H1 (cell line): ENCODE measurements at regions not wholly inside any gene's neighbourhood (a gene's known extent, or its start where the extent isn't known, plus 50 kb on each side); places are given as distances from the start of the nearest gene placed in this dataset.
"Not testable (repeated sequence)": the region's sequence is repeated elsewhere in the genome, so short reads cannot be mapped to it uniquely, and the experiment has no call there.

Experiments
- CTCF ChIA-PET: fragments of 300-600 bp; sonication (Branson Sonifier 250); formaldehyde crosslinking; loops from one replicate; lab custom pipeline; 2021; ENCODE audit not compliant: partially characterized antibody; lab: Charles Lee
- POLR2A ChIA-PET: fragments of 300-600 bp; sonication (Branson Sonifier 250); formaldehyde crosslinking; loops from one replicate; lab custom pipeline; 2021; ENCODE audit warnings: inconsistent platforms; ENCODE audit not compliant: partially characterized antibody; lab: Charles Lee
- DNase-seq, 2 experiments: peaks; one replicate each; pipeline versions ENCODE4 v3.0.0 to v3.0.0-alpha.2; 2010 to 2022; ENCODE audit warnings: low spot score in 2 of 2, low read depth in 1 of 2, mixed read lengths in 1 of 2
- FAIRE-seq: peaks from 2 replicates; lab custom pipeline; 2011; peaks lifted over from hg19 to GRCh38; lab: Jason Lieb, UNC
- H2AFZ ChIP-seq: 2 replicates; pipeline ENCODE4 v1.8.1; 2012; ENCODE audit warnings: low read length, inconsistent platforms
- H2AK5ac ChIP-seq: 2 replicates; pipeline ENCODE4 v1.6.1; 2013; ENCODE audit warnings: low read depth, low read length
- H2BK120ac ChIP-seq: replicated peaks from 2 replicates; pipeline ENCODE3; 2013; ENCODE audit warnings: low read depth, low read length, inconsistent platforms
- H2BK12ac ChIP-seq: 2 replicates; pipeline ENCODE4 v1.6.1; 2013; ENCODE audit warnings: low read depth, low read length
- H2BK15ac ChIP-seq: 2 replicates; pipeline ENCODE4 v1.6.1; 2013; ENCODE audit warnings: low read length
- H2BK20ac ChIP-seq: 2 replicates; pipeline ENCODE4 v1.6.1; 2013; ENCODE audit warnings: low read length
- H2BK5ac ChIP-seq: 2 replicates; pipeline ENCODE4 v1.6.1; 2013; ENCODE audit warnings: low read depth, low read length
- H3K14ac ChIP-seq: 2 replicates; pipeline ENCODE4 v1.6.1; 2013; ENCODE audit warnings: inconsistent platforms; ENCODE audit not compliant: insufficient read length
- H3K18ac ChIP-seq: 2 replicates; pipeline ENCODE4 v1.6.1; 2013; ENCODE audit warnings: low read length; ENCODE audit errors: extremely low read depth
- H3K23ac ChIP-seq: 2 replicates; pipeline ENCODE4 v1.6.1; 2013; ENCODE audit warnings: inconsistent platforms; ENCODE audit not compliant: insufficient read length
- H3K23me2 ChIP-seq: 2 replicates; pipeline ENCODE4 v1.6.1; 2013; ENCODE audit warnings: low read depth, low read length
- H3K27ac ChIP-seq: 2 replicates; pipeline ENCODE4 v1.6.1; 2011; ENCODE audit warnings: low read depth, low read length, inconsistent platforms
- H3K27me3 ChIP-seq, 4 experiments: replicated peaks in 1 of 4; 1 replicate in 1 of 4; 2 replicates in 3 of 4; pipeline versions ENCODE4 v1.6.1 to v1.8.1; 2011 to 2013; ENCODE audit warnings: low read length in 3 of 4, mild to moderate bottlenecking in 3 of 4, inconsistent platforms in 2 of 4, mixed read lengths in 2 of 4, moderate library complexity in 1 of 4; ENCODE audit not compliant: control insufficient read depth in 3 of 4, insufficient read depth in 3 of 4; ENCODE audit errors: extremely low read depth in 1 of 4
- H3K36me3 ChIP-seq, 4 experiments: 2 replicates each; pipeline versions ENCODE4 v1.6.1 to v1.8.1; 2011 to 2013; ENCODE audit warnings: mild to moderate bottlenecking in 4 of 4, low read length in 3 of 4, moderate library complexity in 2 of 4, control low read depth in 1 of 4, inconsistent platforms in 1 of 4; ENCODE audit not compliant: insufficient read depth in 4 of 4, control insufficient read depth in 2 of 4
- H3K4ac ChIP-seq: replicated peaks from 2 replicates; pipeline ENCODE3; 2013; ENCODE audit warnings: low read length, low read depth, mixed read lengths, inconsistent platforms; ENCODE audit not compliant: insufficient read length
- H3K4me1 ChIP-seq, 4 experiments: replicated peaks in 1 of 4; 1 replicate in 1 of 4; 2 replicates in 3 of 4; pipeline versions ENCODE4 v1.6.1 to v1.8.1; 2011 to 2013; ENCODE audit warnings: low read length in 3 of 4, inconsistent platforms in 2 of 4, mixed read lengths in 1 of 4; ENCODE audit not compliant: insufficient read depth in 4 of 4, control insufficient read depth in 3 of 4
- H3K4me2 ChIP-seq, 2 experiments: 2 replicates each; pipeline versions ENCODE4 v1.6.1 to v1.8.1; 2011 to 2013; ENCODE audit warnings: low read depth in 2 of 2, low read length in 2 of 2, control low read depth in 1 of 2, inconsistent platforms in 1 of 2, mild to moderate bottlenecking in 1 of 2; ENCODE audit not compliant: insufficient read depth in 1 of 2
- H3K4me3 ChIP-seq, 4 experiments: fragments of 200-600, 300-600 bp in 1 of 4; sonication (generic), shearing (Covaris generic), sonication (Bioruptor Twin) in 1 of 4; 2 replicates each; pipeline versions ENCODE4 v1.5.1 to v1.8.1; 2011 to 2016; ENCODE audit warnings: low read length in 4 of 4, low read depth in 3 of 4, control low read depth in 2 of 4, inconsistent platforms in 2 of 4, mild to moderate bottlenecking in 2 of 4, mixed read lengths in 1 of 4, moderate library complexity in 1 of 4; ENCODE audit not compliant: insufficient read depth in 2 of 4; ENCODE audit errors: extremely low read depth in 1 of 4
- H3K56ac ChIP-seq: replicated peaks from 2 replicates; pipeline ENCODE3; 2013; ENCODE audit warnings: low read depth, mild to moderate bottlenecking, mixed read lengths, low read length, inconsistent platforms; ENCODE audit not compliant: insufficient read length
- H3K79me1 ChIP-seq: 2 replicates; pipeline ENCODE4 v1.6.1; 2013; ENCODE audit warnings: low read depth, low read length, control low read depth
- H3K79me2 ChIP-seq, 2 experiments: 2 replicates each; pipeline versions ENCODE4 v1.6.1 to v1.8.1; 2012 to 2013; ENCODE audit warnings: low read length in 2 of 2, mild to moderate bottlenecking in 2 of 2, inconsistent platforms in 1 of 2; ENCODE audit not compliant: insufficient read depth in 2 of 2, control insufficient read depth in 1 of 2
- H3K9ac ChIP-seq, 4 experiments: replicated peaks in 1 of 4; 1 replicate in 1 of 4; 2 replicates in 3 of 4; pipeline versions ENCODE4 v1.6.1 to v1.8.1; 2011 to 2013; ENCODE audit warnings: low read depth in 3 of 4, low read length in 3 of 4, control low read depth in 2 of 4, mild to moderate bottlenecking in 2 of 4, moderate library complexity in 2 of 4, inconsistent platforms in 1 of 4; ENCODE audit errors: extremely low read depth in 1 of 4
- H3K9me3 ChIP-seq, 2 experiments: 2 replicates each; pipeline versions ENCODE4 v1.6.1 to v1.8.1; 2012 to 2013; ENCODE audit warnings: mild to moderate bottlenecking in 2 of 2, moderate library complexity in 2 of 2, control low read depth in 1 of 2, inconsistent platforms in 1 of 2, low read depth in 1 of 2, low read length in 1 of 2, mixed read lengths in 1 of 2; ENCODE audit not compliant: insufficient read depth in 2 of 2
- H4K20me1 ChIP-seq, 2 experiments: replicated peaks in 1 of 2; 2 replicates each; pipeline versions ENCODE3 to v1.8.1; 2011 to 2013; ENCODE audit warnings: inconsistent platforms in 2 of 2, low read length in 2 of 2, mild to moderate bottlenecking in 1 of 2; ENCODE audit not compliant: insufficient read depth in 2 of 2, control insufficient read depth in 1 of 2
- H4K5ac ChIP-seq: 2 replicates; pipeline ENCODE4 v1.6.1; 2013; ENCODE audit warnings: low read length, low read depth, mixed read lengths, inconsistent platforms; ENCODE audit not compliant: insufficient read length
- H4K8ac ChIP-seq: 2 replicates; pipeline ENCODE4 v1.8.0; 2013; ENCODE audit warnings: mild to moderate bottlenecking, moderate library complexity, low read length, inconsistent platforms; ENCODE audit not compliant: insufficient read depth; ENCODE audit errors: extremely low read depth
- H4K91ac ChIP-seq: replicated peaks from 2 replicates; pipeline ENCODE3; 2013; ENCODE audit warnings: low read length, mixed read lengths, inconsistent platforms; ENCODE audit not compliant: insufficient read length
- YY1 ChIP-seq: IDR thresholded peaks from 2 replicates; pipeline ENCODE4 v1.6.1; 2011; ENCODE audit warnings: low read depth, mild to moderate bottlenecking, low read length
- WGBS, 2 experiments: shearing (Covaris generic) in 1 of 2; methylation state at CpG; one replicate each; pipeline versions ENCODE4 v1.1.6 to v1.1.7; 2013 to 2015; ENCODE audit warnings: low lambda C conversion rate in 2 of 2, mixed read lengths in 2 of 2, inconsistent platforms in 1 of 2, low coverage in 1 of 2, missing lambda C conversion rate in 1 of 2; ENCODE audit not compliant: insufficient replicate concordance in 2 of 2, insufficient coverage in 1 of 2, insufficient read length in 1 of 2; ENCODE audit errors: extremely low coverage in 1 of 2, missing lambda C conversion rate in 1 of 2; 5-methylcytosine and 5-hydroxymethylcytosine counted together

DNA sequence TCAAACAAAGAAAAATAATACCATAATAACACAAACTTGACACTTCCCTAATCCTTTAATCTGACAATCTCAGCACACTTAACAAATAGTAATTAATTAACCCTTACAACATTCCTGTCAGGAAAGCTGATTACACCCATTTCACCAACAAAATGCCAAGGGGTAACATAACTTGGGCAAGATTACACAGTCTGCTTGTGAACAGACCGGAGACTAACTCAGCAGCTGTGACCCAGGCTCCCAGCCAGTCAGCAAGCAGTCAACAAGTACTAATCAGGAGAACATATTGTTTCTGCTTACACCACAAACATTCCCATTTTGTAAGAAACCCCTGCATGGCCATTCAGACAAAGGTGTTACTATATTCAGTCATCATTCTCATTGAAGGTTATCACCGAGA lies 592.5 kb upstream of the FLRT2 start:
- POLR2A ChIA-PET, result no interaction called here
- no peaks in the 10 kb centered on the region for H3K79me1 ChIP-seq

DNA sequence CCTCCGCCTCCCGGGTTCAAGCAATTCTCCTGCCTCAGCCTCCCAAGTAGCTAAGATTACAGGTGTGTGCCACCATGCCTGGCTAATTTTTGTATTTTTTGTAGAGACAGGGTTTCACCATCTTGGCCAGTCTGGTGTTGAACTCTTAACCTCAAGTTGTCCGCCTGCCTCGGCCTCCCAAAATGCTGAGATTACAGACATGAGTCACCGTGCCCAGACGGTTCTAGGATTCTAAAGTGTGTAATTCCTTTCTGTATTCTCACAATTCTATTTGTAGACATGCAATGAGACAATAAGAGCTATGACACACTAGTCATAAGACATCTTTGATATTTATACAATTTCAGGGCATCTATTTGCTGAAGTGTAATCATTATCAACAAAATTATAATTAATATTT lies 585.0 kb upstream of the FLRT2 start:
- H3K9ac ChIP-seq, DNase-seq, H2AFZ ChIP-seq, H2BK5ac ChIP-seq, H4K5ac ChIP-seq, H4K20me1 ChIP-seq, H3K14ac ChIP-seq, H3K4me3 ChIP-seq, H3K79me1 ChIP-seq, H3K23me2 ChIP-seq, H3K56ac ChIP-seq, H3K36me3 ChIP-seq, H2BK20ac ChIP-seq, H3K79me2 ChIP-seq, H3K4me2 ChIP-seq, H3K9me3 ChIP-seq, H4K8ac ChIP-seq, H3K4me1 ChIP-seq, H3K23ac ChIP-seq, H3K18ac ChIP-seq, H2AK5ac ChIP-seq, POLR2A ChIA-PET, H3K27ac ChIP-seq, H2BK120ac ChIP-seq, H3K27me3 ChIP-seq, H3K4ac ChIP-seq, FAIRE-seq, H4K91ac ChIP-seq, H2BK12ac ChIP-seq, H2BK15ac ChIP-seq: not testable (repeated sequence)
- CTCF ChIA-PET, result interaction anchor here (1.2 kb wide), 1 partner anchor 27 kb away, joined by 5 read pairs; no protein-coding TSS in a partner anchor
- WGBS, 2 experiments, result 94% methylated on average over 6 of the region's 6 CpGs; no CpG with 5 or more reads in 1 of the 2 experiments

More for the DNA sequence above, 592.5 kb upstream of the FLRT2 start:
- no peak overlapping the region for H4K5ac ChIP-seq
- no peak overlapping the region for H2AK5ac ChIP-seq
- no peak overlapping the region for H3K23ac ChIP-seq
- H3K4me2 ChIP-seq, result no peak overlapping the region
- no peak overlapping the region for H3K18ac ChIP-seq
- no peak overlapping the region for H2BK5ac ChIP-seq
- no peaks in the 10 kb centered on the region for H3K23me2 ChIP-seq
- no peak overlapping the region for H2BK20ac ChIP-seq
- no peak overlapping the region for H2AFZ ChIP-seq
- no peak overlapping the region for H4K8ac ChIP-seq
- no peak for FAIRE-seq
- CTCF ChIA-PET, result no interaction called here
- no peak overlapping the region for H3K14ac ChIP-seq
- H3K56ac ChIP-seq, result no peak overlapping the region
- H3K4ac ChIP-seq, result no peak overlapping the region
- no peak overlapping the region for H4K91ac ChIP-seq
- no peak for DNase-seq
- no peak overlapping the region for H2BK12ac ChIP-seq
- no peaks in the 10 kb centered on the region for H4K20me1 ChIP-seq
- no peak for TF ChIP-seq YY1
- no peaks in the 10 kb centered on the region for H3K36me3 ChIP-seq
- no peaks in the 10 kb centered on the region for H3K9me3 ChIP-seq
- no peak overlapping the region for H2BK120ac ChIP-seq
- H2BK15ac ChIP-seq, result no peak overlapping the region
- no peak overlapping the region for H3K27ac ChIP-seq
- H3K9ac ChIP-seq, result no peak overlapping the region
- 89% methylated on average over 2 of the region's 2 CpGs; no CpG with 5 or more reads in 1 of the 2 experiments for WGBS, 2 experiments
- no peaks in the 10 kb centered on the region for H3K4me1 ChIP-seq
- H3K79me2 ChIP-seq, result no peaks in the 10 kb centered on the region
- no peaks in the 10 kb centered on the region for H3K27me3 ChIP-seq
- no peak overlapping the region for H3K4me3 ChIP-seq
